Suprapubic skin (tissue), 4 donors: ENCODE measurements at regions not wholly inside any gene's neighbourhood (a gene's known extent, or its start where the extent isn't known, plus 50 kb on each side); places are given as distances from the start of the nearest gene placed in this dataset.

Experiments
- CTCF ChIP-seq, 2 donors: fragments of 200-600 bp in 1 of 2; fragments of 450-650 bp in 1 of 2; sonication (generic) in 1 of 2; IDR thresholded peaks; one replicate each; pipeline ENCODE4 v1.5.1; 2016 to 2019; ENCODE audit warnings: antibody characterized with exemption in 2 of 2, mild to moderate bottlenecking in 1 of 2, moderate library complexity in 1 of 2
- POLR2A ChIP-seq, 2 donors: fragments of 450-650 bp; IDR thresholded peaks; one replicate each; pipeline ENCODE4 v1.6.1; 2017; ENCODE audit warnings: antibody characterized with exemption in 2 of 2, mild to moderate bottlenecking in 2 of 2, moderate library complexity in 2 of 2
- POLR2AphosphoS5 ChIP-seq, 3 donors: sonication (generic); formaldehyde crosslinking; IDR thresholded peaks; one replicate each; pipeline ENCODE4 v1.6.1; 2017; ENCODE audit warnings: antibody characterized with exemption in 3 of 3

- TF ChIP-seq POLR2AphosphoS5 (IDR thresholded peaks at IDR 0.05), result no peak
- no peak for TF ChIP-seq CTCF (IDR thresholded peaks at IDR 0.05)
- no peak for TF ChIP-seq POLR2A (IDR thresholded peaks at IDR 0.05)
Measured at GRCh38 chr15:96408591-96409183, 78.2 kb downstream of the NR2F2 start.
